ENCODE measurements at regions not wholly inside any gene's neighbourhood (a gene's known extent, or its start where the extent isn't known, plus 50 kb on each side); places are given as distances from the start of the nearest gene placed in this dataset.
A peak's percentile ranks its signal among the peaks of the same experiment; 100 is the strongest.

DNA sequence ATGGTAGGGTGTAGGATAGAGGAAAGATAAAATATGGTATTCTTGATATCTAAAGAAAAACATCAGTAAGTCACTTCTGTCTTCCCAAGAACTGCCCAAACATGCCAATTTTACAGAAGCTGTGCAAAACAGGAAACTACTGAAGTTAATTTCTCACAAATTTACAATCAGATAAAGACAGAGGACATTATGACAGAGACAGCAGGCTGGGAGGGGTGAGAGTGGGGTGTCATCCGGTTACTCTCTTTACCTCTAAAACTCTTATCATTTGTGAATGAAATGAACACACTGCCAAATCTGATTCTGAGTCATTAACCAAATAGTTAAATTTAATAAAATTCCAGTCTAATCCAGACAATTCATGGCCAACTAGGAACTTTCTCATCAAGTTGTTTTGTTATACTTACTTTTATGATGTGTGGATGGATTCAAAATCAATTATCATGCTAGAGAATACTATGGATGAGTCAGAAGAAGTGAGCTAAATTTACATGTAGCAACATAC lies 323.2 kb upstream of the MEX3C start:
- Mint-ChIP-seq H3K36me3 (ENCODE audit: low read depth) (no peaks in the 10 kb centered on the region), H3K27me3 (ENCODE audit: low read depth) (no peaks in the 10 kb centered on the region), H3K4me1 (peaks cover 38% of the 10 kb centered on the region), H3K27ac (ENCODE audit: unreplicated experiment) (no peak overlapping the region), H3K4me3 (no peak overlapping the region), H3K9me3 (no peaks in the 10 kb centered on the region)
- TF ChIP-seq, protein P1, sequence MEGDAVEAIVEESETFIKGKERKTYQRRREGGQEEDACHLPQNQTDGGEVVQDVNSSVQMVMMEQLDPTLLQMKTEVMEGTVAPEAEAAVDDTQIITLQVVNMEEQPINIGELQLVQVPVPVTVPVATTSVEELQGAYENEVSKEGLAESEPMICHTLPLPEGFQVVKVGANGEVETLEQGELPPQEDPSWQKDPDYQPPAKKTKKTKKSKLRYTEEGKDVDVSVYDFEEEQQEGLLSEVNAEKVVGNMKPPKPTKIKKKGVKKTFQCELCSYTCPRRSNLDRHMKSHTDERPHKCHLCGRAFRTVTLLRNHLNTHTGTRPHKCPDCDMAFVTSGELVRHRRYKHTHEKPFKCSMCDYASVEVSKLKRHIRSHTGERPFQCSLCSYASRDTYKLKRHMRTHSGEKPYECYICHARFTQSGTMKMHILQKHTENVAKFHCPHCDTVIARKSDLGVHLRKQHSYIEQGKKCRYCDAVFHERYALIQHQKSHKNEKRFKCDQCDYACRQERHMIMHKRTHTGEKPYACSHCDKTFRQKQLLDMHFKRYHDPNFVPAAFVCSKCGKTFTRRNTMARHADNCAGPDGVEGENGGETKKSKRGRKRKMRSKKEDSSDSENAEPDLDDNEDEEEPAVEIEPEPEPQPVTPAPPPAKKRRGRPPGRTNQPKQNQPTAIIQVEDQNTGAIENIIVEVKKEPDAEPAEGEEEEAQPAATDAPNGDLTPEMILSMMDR (conservative IDR thresholded peaks at IDR 0.05) = no peak
- DNase-seq (ENCODE audit: low read depth, low spot score) = no peak

DNA sequence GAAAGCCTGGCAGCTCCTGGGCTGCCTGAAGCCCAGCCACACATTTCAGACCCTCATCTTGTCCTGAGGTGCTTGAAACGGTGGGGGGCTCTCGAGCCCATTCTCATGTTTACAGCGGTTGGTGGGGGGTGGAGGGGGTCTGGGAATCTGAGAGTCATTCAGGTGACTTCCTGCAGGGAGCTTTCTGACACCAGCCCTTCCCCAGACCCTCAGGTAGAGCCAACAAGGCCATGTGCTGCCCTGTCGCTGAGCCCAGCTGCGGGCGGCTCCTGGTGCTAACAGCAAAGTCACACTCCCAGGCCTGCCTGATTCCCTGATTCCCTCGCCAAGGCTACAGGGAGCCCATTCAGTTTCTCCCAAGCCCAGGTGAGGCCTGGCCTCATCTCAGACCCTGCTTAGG lies 324.9 kb upstream of the MEX3C start:
- H3K27ac Mint-ChIP-seq (ENCODE audit: unreplicated experiment) = no peak overlapping the region
- peaks cover 44% of the 10 kb centered on the region for H3K4me1 Mint-ChIP-seq
- no peak overlapping the region for H3K4me3 Mint-ChIP-seq
- H3K9me3 Mint-ChIP-seq = peaks cover 4% of the 10 kb centered on the region
- TF ChIP-seq, protein P1 (conservative IDR thresholded peaks at IDR 0.05) = no peak
- no peaks in the 10 kb centered on the region for H3K36me3 Mint-ChIP-seq (ENCODE audit: low read depth)
- no peaks in the 10 kb centered on the region for H3K27me3 Mint-ChIP-seq (ENCODE audit: low read depth)
- DNase-seq (ENCODE audit: low read depth, low spot score) = no peak

DNA sequence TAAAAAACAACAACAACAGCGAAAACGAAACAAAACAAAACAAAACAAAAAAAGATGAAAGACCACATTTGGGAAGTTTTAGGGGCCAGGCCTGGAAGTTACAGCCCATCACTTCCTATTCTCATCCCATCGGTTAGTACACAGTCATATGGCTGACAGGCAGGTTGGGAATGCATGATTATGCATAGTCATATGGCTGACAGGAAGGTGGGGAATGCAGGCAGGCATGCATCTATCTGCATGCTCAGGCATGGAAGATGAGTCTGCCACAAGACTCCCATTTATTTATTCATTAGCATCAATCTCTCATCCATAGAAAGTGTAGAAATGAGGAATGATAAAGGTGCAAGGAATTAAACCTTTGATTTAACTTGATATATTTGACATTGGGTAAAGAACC lies 325.3 kb upstream of the MEX3C start:
- no peak for DNase-seq (ENCODE audit: low read depth, low spot score)
- Mint-ChIP-seq H3K27me3 (ENCODE audit: low read depth) (no peaks in the 10 kb centered on the region), H3K4me3 (no peak overlapping the region), H3K9me3 (peaks cover 4% of the 10 kb centered on the region), H3K4me1 (peaks cover 41% of the 10 kb centered on the region), H3K36me3 (ENCODE audit: low read depth) (no peaks in the 10 kb centered on the region), H3K27ac (ENCODE audit: unreplicated experiment) (no peak overlapping the region)
- TF ChIP-seq, protein P1 (conservative IDR thresholded peaks at IDR 0.05) = no peak

DNA sequence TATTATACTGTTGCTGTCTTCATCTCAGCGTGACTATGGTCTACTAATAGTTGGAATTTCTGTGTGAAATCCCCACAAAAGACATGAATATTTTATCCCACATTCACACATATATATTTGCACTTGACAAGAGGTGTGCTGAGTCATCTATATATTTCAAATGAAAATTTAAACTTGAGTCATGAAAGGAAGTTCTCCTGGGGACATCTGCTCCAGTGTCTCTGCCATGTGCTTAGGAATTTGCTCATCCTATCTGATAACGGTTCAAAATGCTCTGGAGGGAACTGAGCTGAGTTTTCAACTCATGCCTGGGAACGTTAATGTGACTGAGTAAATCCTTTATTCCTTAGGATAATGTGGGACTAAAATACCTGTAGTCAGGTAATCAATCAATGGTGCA lies 326.2 kb upstream of the MEX3C start:
- DNase-seq (ENCODE audit: low read depth, low spot score) = no peak
- TF ChIP-seq, protein P1 (conservative IDR thresholded peaks at IDR 0.05) = no peak
- no peaks in the 10 kb centered on the region for H3K27me3 Mint-ChIP-seq (ENCODE audit: low read depth)
- H3K4me3 Mint-ChIP-seq = no peak overlapping the region
- peak overlapping the region; percentile 78 for H3K27ac Mint-ChIP-seq (ENCODE audit: unreplicated experiment)
- H3K36me3 Mint-ChIP-seq (ENCODE audit: low read depth) = no peaks in the 10 kb centered on the region
- H3K9me3 Mint-ChIP-seq = peaks cover 4% of the 10 kb centered on the region
- H3K4me1 Mint-ChIP-seq = peaks cover 40% of the 10 kb centered on the region

DNA sequence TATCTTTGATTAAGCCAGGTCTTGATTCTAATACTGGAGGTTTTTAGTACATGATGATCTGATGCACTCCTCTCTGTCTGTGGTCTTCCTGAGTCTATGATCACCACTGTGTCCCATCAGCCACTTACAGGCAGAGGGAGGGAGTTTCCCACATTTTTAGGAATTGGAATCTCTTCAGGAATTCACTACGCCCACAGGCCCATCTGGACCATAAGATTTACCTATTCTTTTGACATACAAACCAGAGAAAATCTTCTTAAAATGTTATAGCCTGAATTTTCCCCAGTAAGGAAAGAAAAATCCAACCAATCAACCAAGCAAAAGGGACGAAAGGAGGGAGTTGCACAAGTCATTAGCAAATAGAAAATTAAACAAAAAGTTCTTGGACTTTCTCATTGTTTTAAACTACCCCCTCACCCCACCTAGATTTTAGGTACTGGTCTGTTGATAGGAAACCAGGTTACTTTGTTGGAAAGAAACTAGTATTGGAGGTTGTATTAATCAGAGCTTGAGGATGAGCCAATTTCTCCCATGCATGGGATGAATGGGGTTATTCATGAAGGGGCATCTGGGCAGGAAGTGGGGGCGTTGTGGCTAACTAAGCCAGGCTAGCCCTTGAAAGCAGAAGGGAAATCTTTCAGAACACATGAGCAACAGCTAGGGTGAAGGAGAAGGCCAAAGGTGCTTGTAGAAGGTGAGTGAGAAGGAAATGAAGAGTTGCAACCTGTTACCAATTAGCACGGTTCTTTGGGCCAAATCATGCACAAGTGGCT lies 328.2 kb upstream of the MEX3C start:
- no peaks in the 10 kb centered on the region for H3K27me3 Mint-ChIP-seq (ENCODE audit: low read depth)
- H3K36me3 Mint-ChIP-seq (ENCODE audit: low read depth) = no peaks in the 10 kb centered on the region
- DNase-seq (ENCODE audit: low read depth, low spot score) = no peak
- peaks cover 36% of the 10 kb centered on the region for H3K4me1 Mint-ChIP-seq
- TF ChIP-seq, protein P1 (conservative IDR thresholded peaks at IDR 0.05) = no peak
- peak overlapping the region; percentile 32 for H3K4me3 Mint-ChIP-seq
- peaks cover 4% of the 10 kb centered on the region for H3K9me3 Mint-ChIP-seq
- H3K27ac Mint-ChIP-seq (ENCODE audit: unreplicated experiment) = peak overlapping the region; percentile 82
